Coronary artery (tissue), 2 donors: ENCODE measurements at regions not wholly inside any gene's neighbourhood (a gene's known extent, or its start where the extent isn't known, plus 50 kb on each side); places are given as distances from the start of the nearest gene placed in this dataset.

ENCODE experiments used
- DNase-seq: peaks from one replicate; pipeline ENCODE4 v3.0.0-alpha.2; 2017; ENCODE audit warnings: low spot score
- H3K27ac ChIP-seq, 2 donors: fragments of 200-600 bp; sonication (generic); one replicate each; pipeline ENCODE4 v1.5.1; 2016 to 2019
- H3K4me3 ChIP-seq: fragments of 200-600 bp; sonication (generic); 2 replicates; pipeline ENCODE4 v1.5.1; 2016; ENCODE audit warnings: mild to moderate bottlenecking, moderate library complexity
- CTCF ChIP-seq: fragments of 200-600 bp; sonication (generic); IDR thresholded peaks from one replicate; pipeline ENCODE4 v1.5.1; 2019; ENCODE audit warnings: antibody characterized with exemption

GRCh38 chr9:71253011-71253410, 131.6 kb upstream of the TRPM3 start:
- no peak for TF ChIP-seq CTCF
- H3K4me3 ChIP-seq = no peak overlapping the region

GRCh38 chr9:71250581-71250980, 129.2 kb upstream of the TRPM3 start:
- no peak overlapping the region for H3K4me3 ChIP-seq
- DNase-seq = no peak
- H3K27ac ChIP-seq = no peak overlapping the region
- no peak for TF ChIP-seq CTCF

More at GRCh38 chr9:71253011-71253410, 131.6 kb upstream of the TRPM3 start:
- DNase-seq = no peak
- H3K27ac ChIP-seq = no peak overlapping the region

GRCh38 chr9:71249729-71250317, 128.4 kb upstream of the TRPM3 start:
- DNase-seq = no peak
- Histone ChIP-seq H3K4me3 (no peak overlapping the region), H3K27ac (no peak overlapping the region)
- peak; percentile 66 for TF ChIP-seq CTCF

GRCh38 chr9:71245651-71246050, 124.2 kb upstream of the TRPM3 start:
- no peak for DNase-seq
- no peak overlapping the region for H3K27ac ChIP-seq
- TF ChIP-seq CTCF = no peak
- no peak overlapping the region for H3K4me3 ChIP-seq

- no peak for DNase-seq
- Histone ChIP-seq H3K4me3 (no peak overlapping the region), H3K27ac (no peak overlapping the region)
- no peak for TF ChIP-seq CTCF
Measured at GRCh38 chr9:71243951-71244350, 122.5 kb upstream of the TRPM3 start.

GRCh38 chr9:71242081-71242480, 120.7 kb upstream of the TRPM3 start:
- no peak for TF ChIP-seq CTCF
- Histone ChIP-seq H3K4me3 (no peak overlapping the region), H3K27ac (no peak overlapping the region)
- no peak for DNase-seq

- no peak for TF ChIP-seq CTCF
- no peak overlapping the region for H3K27ac ChIP-seq
- H3K4me3 ChIP-seq = no peak overlapping the region
- DNase-seq = no peak
Measured at GRCh38 chr9:71237051-71237450, 115.6 kb upstream of the TRPM3 start.
